ENCODE measurements at regions not wholly inside any gene's neighbourhood (a gene's known extent, or its start where the extent isn't known, plus 50 kb on each side); places are given as distances from the start of the nearest gene placed in this dataset.

- TF ChIP-seq CTCF (IDR thresholded peaks at IDR 0.05) (no peak), EP300 (IDR thresholded peaks at IDR 0.05) (no peak), POLR2AphosphoS5 (IDR thresholded peaks at IDR 0.05) (no peak)
Measured at GRCh38 chr6:24064832-24065231, 61.2 kb upstream of the NRSN1 start.

Measured in esophagus muscularis mucosa (tissue), 4 donors.